NCI-H748 treated with DMSO at 0.1 percent for 48 hours (cell line): ENCODE measurements at regions not wholly inside any gene's neighbourhood (a gene's known extent, or its start where the extent isn't known, plus 50 kb on each side); places are given as distances from the start of the nearest gene placed in this dataset.

ENCODE experiments used
- DNase-seq: peaks from one replicate; lab custom pipeline; 2025; lab: John Stamatoyannopoulos, UW

- DNase-seq: no peak
Measured at GRCh38 chr4:35216636-35217035, 1027.7 kb downstream of the ARAP2 start.

- no peak for DNase-seq
Measured at GRCh38 chr4:35217331-35217730, 1027.0 kb downstream of the ARAP2 start.

GRCh38 chr4:35228313-35228712 is 1016.0 kb downstream of the ARAP2 start:
- no peak for DNase-seq

GRCh38 chr4:35229021-35229420 is 1015.3 kb downstream of the ARAP2 start:
- no peak for DNase-seq

- no peak for DNase-seq
Measured at GRCh38 chr4:35237924-35238323, 1006.4 kb downstream of the ARAP2 start.

GRCh38 chr4:35238793-35239192 is 1005.5 kb downstream of the ARAP2 start:
- DNase-seq: no peak

- DNase-seq: no peak
Measured at GRCh38 chr4:35246493-35246892, 997.8 kb downstream of the ARAP2 start.

GRCh38 chr4:35247047-35247446 is 997.3 kb downstream of the ARAP2 start:
- DNase-seq: no peak

GRCh38 chr4:35250331-35250730 is 994.0 kb downstream of the ARAP2 start:
- no peak for DNase-seq

- no peak for DNase-seq
Measured at GRCh38 chr4:35250761-35251160, 993.6 kb downstream of the ARAP2 start.

GRCh38 chr4:35252071-35252470 is 992.2 kb downstream of the ARAP2 start:
- no peak for DNase-seq

GRCh38 chr4:35252866-35253265 is 991.4 kb downstream of the ARAP2 start:
- DNase-seq: no peak

GRCh38 chr4:35253331-35253730 is 991.0 kb downstream of the ARAP2 start:
- DNase-seq: no peak

GRCh38 chr4:35286434-35286833 is 957.9 kb downstream of the ARAP2 start:
- DNase-seq: no peak

- DNase-seq: no peak
Measured at GRCh38 chr4:35300996-35301774, 943.1 kb downstream of the ARAP2 start.

- DNase-seq: no peak
Measured at GRCh38 chr4:35315419-35315818, 928.9 kb downstream of the ARAP2 start.

GRCh38 chr4:35325908-35326453 is 918.3 kb downstream of the ARAP2 start:
- DNase-seq: no peak

GRCh38 chr4:35342833-35343232 is 901.5 kb downstream of the ARAP2 start:
- DNase-seq: no peak

- DNase-seq: no peak
Measured at GRCh38 chr4:35347276-35347675, 897.0 kb downstream of the ARAP2 start.

GRCh38 chr4:35358001-35358584 is 886.2 kb downstream of the ARAP2 start:
- no peak for DNase-seq

- no peak for DNase-seq
Measured at GRCh38 chr4:35364321-35364870, 879.9 kb downstream of the ARAP2 start.

GRCh38 chr4:35365186-35365585 is 879.1 kb downstream of the ARAP2 start:
- no peak for DNase-seq

- DNase-seq: no peak
Measured at GRCh38 chr4:35399912-35400311, 844.4 kb downstream of the ARAP2 start.
